Prostate gland (tissue), 2 donors: ENCODE measurements at regions not wholly inside any gene's neighbourhood (a gene's known extent, or its start where the extent isn't known, plus 50 kb on each side); places are given as distances from the start of the nearest gene placed in this dataset.

ENCODE experiments used
- POLR2A ChIP-seq: fragments of 450-650 bp; IDR thresholded peaks from one replicate; pipeline ENCODE4 v1.6.1; 2016; ENCODE audit warnings: antibody characterized with exemption, mild to moderate bottlenecking
- POLR2AphosphoS5 ChIP-seq: sonication (generic); formaldehyde crosslinking; IDR thresholded peaks from one replicate; pipeline ENCODE4 v1.6.1; 2017; ENCODE audit warnings: antibody characterized with exemption
- TF ChIP-seq, protein P1 (sequence below), 4 experiments: fragments of 200-600 bp in 2 of 4; fragments of 450-650 bp in 2 of 4; sonication (generic) in 2 of 4; IDR thresholded peaks; 1 replicate in 3 of 4; 2 replicates in 1 of 4; pipeline ENCODE4 v1.5.1; 2016 to 2019; ENCODE audit warnings: antibody characterized with exemption in 4 of 4, mild to moderate bottlenecking in 2 of 4, moderate library complexity in 2 of 4

- TF ChIP-seq, protein P1, sequence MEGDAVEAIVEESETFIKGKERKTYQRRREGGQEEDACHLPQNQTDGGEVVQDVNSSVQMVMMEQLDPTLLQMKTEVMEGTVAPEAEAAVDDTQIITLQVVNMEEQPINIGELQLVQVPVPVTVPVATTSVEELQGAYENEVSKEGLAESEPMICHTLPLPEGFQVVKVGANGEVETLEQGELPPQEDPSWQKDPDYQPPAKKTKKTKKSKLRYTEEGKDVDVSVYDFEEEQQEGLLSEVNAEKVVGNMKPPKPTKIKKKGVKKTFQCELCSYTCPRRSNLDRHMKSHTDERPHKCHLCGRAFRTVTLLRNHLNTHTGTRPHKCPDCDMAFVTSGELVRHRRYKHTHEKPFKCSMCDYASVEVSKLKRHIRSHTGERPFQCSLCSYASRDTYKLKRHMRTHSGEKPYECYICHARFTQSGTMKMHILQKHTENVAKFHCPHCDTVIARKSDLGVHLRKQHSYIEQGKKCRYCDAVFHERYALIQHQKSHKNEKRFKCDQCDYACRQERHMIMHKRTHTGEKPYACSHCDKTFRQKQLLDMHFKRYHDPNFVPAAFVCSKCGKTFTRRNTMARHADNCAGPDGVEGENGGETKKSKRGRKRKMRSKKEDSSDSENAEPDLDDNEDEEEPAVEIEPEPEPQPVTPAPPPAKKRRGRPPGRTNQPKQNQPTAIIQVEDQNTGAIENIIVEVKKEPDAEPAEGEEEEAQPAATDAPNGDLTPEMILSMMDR (IDR thresholded peaks at IDR 0.05), result no peak
- no peak for TF ChIP-seq POLR2A
- no peak for TF ChIP-seq POLR2AphosphoS5
Measured at GRCh38 chr1:4126731-4127591, 226.9 kb upstream of the C1orf174 start.
